ENCODE measurements at regions not wholly inside any gene's neighbourhood (a gene's known extent, or its start where the extent isn't known, plus 50 kb on each side); places are given as distances from the start of the nearest gene placed in this dataset.

DNA sequence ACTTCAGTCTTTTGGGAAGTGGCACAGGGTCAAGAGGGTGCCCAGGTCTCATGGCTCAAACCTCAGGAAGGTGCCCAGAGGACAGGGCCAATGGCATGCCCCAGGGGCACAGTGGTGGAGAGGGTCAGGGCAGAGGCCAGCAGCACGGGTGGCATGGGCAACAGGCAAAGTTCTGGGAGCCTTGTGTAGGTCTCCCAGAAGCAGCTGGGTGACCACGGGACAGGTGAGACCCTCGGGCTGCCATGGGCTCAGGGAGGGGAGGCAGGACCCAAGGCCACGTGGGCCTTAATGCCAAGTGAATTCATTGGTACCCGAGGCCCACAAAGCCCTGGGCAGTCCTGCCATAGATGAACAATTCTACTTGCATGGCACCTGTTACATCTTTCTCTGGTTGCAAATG is 72.4 kb upstream of the ADAMTS2 start:
- ChIA-PET POLR2A (no interaction called here), CTCF (no interaction called here)
- Histone ChIP-seq H4K20me1 (replicated peaks; ENCODE audit: control insufficient read depth, extremely low read depth, insufficient read depth, low read length) (no peaks in the 10 kb centered on the region), H3K4me2 (ENCODE audit: insufficient read depth, low read length) (no peak overlapping the region), H3K9me3 (replicated peaks; ENCODE audit: control insufficient read depth, insufficient read depth, low read length) (peaks cover 12% of the 10 kb centered on the region), H3K9ac (replicated peaks; ENCODE audit: extremely low read depth, insufficient read depth, low read length) (no peak overlapping the region), H3K4me1 (ENCODE audit: control insufficient read depth, extremely low read depth, insufficient read depth, low read length) (no peaks in the 10 kb centered on the region), H3K4me3 (replicated peaks in 1 of 3; ENCODE audit: insufficient read depth in 1 of 3, low read depth in 1 of 3, low read length in 3 of 3) (no peak overlapping the region), H3K27me3 (ENCODE audit: control insufficient read depth in 2 of 2, insufficient read depth in 2 of 2, low read length in 2 of 2) (no peaks in the 10 kb centered on the region), H3K79me2 (ENCODE audit: control insufficient read depth, insufficient read depth, low read length) (no peaks in the 10 kb centered on the region), H2AFZ (ENCODE audit: low read depth, low read length) (no peak overlapping the region), H3K27ac (ENCODE audit: insufficient read depth, low read depth, low read length) (no peak overlapping the region), H3K9me1 (replicated peaks; ENCODE audit: control insufficient read depth, extremely low read depth, insufficient read depth, low read length) (no peaks in the 10 kb centered on the region), H3K36me3 (ENCODE audit: control insufficient read depth in 2 of 2, extremely low read depth in 1 of 2, insufficient read depth in 2 of 2, low read length in 2 of 2) (no peaks in the 10 kb centered on the region)
- DNase-seq (ENCODE audit: low read depth, low spot score) (no peak), FAIRE-seq (no peak)
- intact Hi-C loops (cut with micrococcal nuclease), result no loop called here
- TF ChIP-seq MYC (IDR thresholded peaks at IDR 0.05; ENCODE audit: low read depth, low read length) (no peak), GATA2 (IDR thresholded peaks at IDR 0.05; ENCODE audit: insufficient read depth, insufficient read length, low read depth, low read length) (no peak)
- dilution Hi-C loops (cut with MboI; ENCODE audit: extremely low pct_ligation_motif_present, low sequenced_read_pairs), result no loop called here
- BruUV-seq (replicated peaks), result no TSS peak

DNA sequence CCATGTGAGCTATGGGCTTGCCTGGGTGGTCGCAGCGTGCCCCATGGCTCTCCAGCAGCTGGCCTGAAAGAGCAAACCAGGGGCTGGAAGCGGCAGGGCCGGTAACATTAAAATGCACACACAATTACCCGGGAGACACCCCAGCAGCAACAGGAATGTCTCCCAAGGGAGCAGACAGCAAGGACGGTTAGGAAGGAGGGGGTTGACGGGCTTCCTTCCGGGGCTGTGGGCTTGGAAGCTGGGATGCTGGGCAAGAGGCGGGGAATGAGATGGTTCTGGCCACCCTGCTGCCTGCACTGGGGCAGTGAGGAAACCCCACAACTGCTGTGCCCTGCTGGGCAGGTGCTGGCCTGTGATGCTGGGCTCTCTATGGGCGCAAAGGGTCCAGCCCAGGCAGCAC is 71.8 kb upstream of the ADAMTS2 start:
- Histone ChIP-seq H3K9ac (replicated peaks; ENCODE audit: extremely low read depth, insufficient read depth, low read length) (no peak overlapping the region), H3K4me3 (replicated peaks in 1 of 3; ENCODE audit: insufficient read depth in 1 of 3, low read depth in 1 of 3, low read length in 3 of 3) (no peak overlapping the region), H3K27ac (ENCODE audit: insufficient read depth, low read depth, low read length) (no peak overlapping the region), H3K36me3 (ENCODE audit: control insufficient read depth in 2 of 2, extremely low read depth in 1 of 2, insufficient read depth in 2 of 2, low read length in 2 of 2) (no peaks in the 10 kb centered on the region), H4K20me1 (replicated peaks; ENCODE audit: control insufficient read depth, extremely low read depth, insufficient read depth, low read length) (no peaks in the 10 kb centered on the region), H3K9me3 (replicated peaks; ENCODE audit: control insufficient read depth, insufficient read depth, low read length) (peaks cover 8% of the 10 kb centered on the region), H3K79me2 (ENCODE audit: control insufficient read depth, insufficient read depth, low read length) (no peaks in the 10 kb centered on the region), H3K9me1 (replicated peaks; ENCODE audit: control insufficient read depth, extremely low read depth, insufficient read depth, low read length) (no peaks in the 10 kb centered on the region), H3K4me2 (ENCODE audit: insufficient read depth, low read length) (no peak overlapping the region), H2AFZ (ENCODE audit: low read depth, low read length) (no peak overlapping the region), H3K4me1 (ENCODE audit: control insufficient read depth, extremely low read depth, insufficient read depth, low read length) (no peaks in the 10 kb centered on the region), H3K27me3 (ENCODE audit: control insufficient read depth in 2 of 2, insufficient read depth in 2 of 2, low read length in 2 of 2) (no peaks in the 10 kb centered on the region)
- FAIRE-seq (no peak), DNase-seq (ENCODE audit: low read depth, low spot score) (no peak)
- CTCF ChIA-PET, result no interaction called here
- intact Hi-C loops (cut with micrococcal nuclease) (no loop called here), dilution Hi-C loops (cut with MboI; ENCODE audit: extremely low pct_ligation_motif_present, low sequenced_read_pairs) (no loop called here)
- BruUV-seq (replicated peaks), result no TSS peak
- no peak for TF ChIP-seq POLR2AphosphoS5 (IDR thresholded peaks at IDR 0.05; ENCODE audit: insufficient read depth, low read depth, low read length)
- TF ChIP-seq, protein P1, sequence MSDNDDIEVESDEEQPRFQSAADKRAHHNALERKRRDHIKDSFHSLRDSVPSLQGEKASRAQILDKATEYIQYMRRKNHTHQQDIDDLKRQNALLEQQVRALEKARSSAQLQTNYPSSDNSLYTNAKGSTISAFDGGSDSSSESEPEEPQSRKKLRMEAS (IDR thresholded peaks at IDR 0.05; ENCODE audit: insufficient read depth, insufficient read length), result no peak
- no peak for TF ChIP-seq FOS (IDR thresholded peaks at IDR 0.05; ENCODE audit: borderline replicate concordance, insufficient read depth, low read length)
- TF ChIP-seq GATA2 (IDR thresholded peaks at IDR 0.05; ENCODE audit: insufficient read depth, insufficient read length, low read depth, low read length), result no peak
- TF ChIP-seq, protein P2, sequence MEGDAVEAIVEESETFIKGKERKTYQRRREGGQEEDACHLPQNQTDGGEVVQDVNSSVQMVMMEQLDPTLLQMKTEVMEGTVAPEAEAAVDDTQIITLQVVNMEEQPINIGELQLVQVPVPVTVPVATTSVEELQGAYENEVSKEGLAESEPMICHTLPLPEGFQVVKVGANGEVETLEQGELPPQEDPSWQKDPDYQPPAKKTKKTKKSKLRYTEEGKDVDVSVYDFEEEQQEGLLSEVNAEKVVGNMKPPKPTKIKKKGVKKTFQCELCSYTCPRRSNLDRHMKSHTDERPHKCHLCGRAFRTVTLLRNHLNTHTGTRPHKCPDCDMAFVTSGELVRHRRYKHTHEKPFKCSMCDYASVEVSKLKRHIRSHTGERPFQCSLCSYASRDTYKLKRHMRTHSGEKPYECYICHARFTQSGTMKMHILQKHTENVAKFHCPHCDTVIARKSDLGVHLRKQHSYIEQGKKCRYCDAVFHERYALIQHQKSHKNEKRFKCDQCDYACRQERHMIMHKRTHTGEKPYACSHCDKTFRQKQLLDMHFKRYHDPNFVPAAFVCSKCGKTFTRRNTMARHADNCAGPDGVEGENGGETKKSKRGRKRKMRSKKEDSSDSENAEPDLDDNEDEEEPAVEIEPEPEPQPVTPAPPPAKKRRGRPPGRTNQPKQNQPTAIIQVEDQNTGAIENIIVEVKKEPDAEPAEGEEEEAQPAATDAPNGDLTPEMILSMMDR (IDR thresholded peaks at IDR 0.05; ENCODE audit: extremely low read depth in 1 of 2, insufficient read depth in 1 of 2, low read depth in 1 of 2, low read length in 2 of 2), result no peak
- TF ChIP-seq EZH2 (IDR thresholded peaks at IDR 0.05; ENCODE audit: borderline replicate concordance, low read depth, low read length, severe bottlenecking), result no peak
- TF ChIP-seq JUN (IDR thresholded peaks at IDR 0.05; ENCODE audit: borderline replicate concordance, insufficient read depth, insufficient read length, low read depth), result no peak
- no peak for TF ChIP-seq MYC (IDR thresholded peaks at IDR 0.05; ENCODE audit: low read depth, low read length)
- no peak for TF ChIP-seq POLR2A (IDR thresholded peaks at IDR 0.05; ENCODE audit: low read depth, low read length)
- POLR2A ChIA-PET, result no interaction called here

All from endothelial cell of umbilical vein (primary cell).